Activated naive CD4-positive, alpha-beta T cell treated with anti-CD3 and anti-CD28 coated beads for 36 hours (primary cell): ENCODE measurements at regions not wholly inside any gene's neighbourhood (a gene's known extent, or its start where the extent isn't known, plus 50 kb on each side); places are given as distances from the start of the nearest gene placed in this dataset.

Source experiments
- CTCF ChIA-PET: fragments of 350-600 bp; sonication (Branson Sonifier 250); formaldehyde crosslinking; loops from one replicate; lab custom pipeline; 2021; ENCODE audit warnings: antibody characterized with exemption; lab: Charles Lee
- DNase-seq: peaks from one replicate; pipeline ENCODE4 v3.0.0-alpha.2; 2020
- H3K27ac Mint-ChIP-seq: one replicate; pipeline ENCODE4 v1.8.0; 2021; ENCODE audit warnings: mild to moderate bottlenecking, mixed read lengths
- H3K27me3 Mint-ChIP-seq: one replicate; pipeline ENCODE4 v1.8.0; 2021; ENCODE audit warnings: low read depth, mixed read lengths
- H3K36me3 Mint-ChIP-seq: one replicate; pipeline ENCODE4 v1.8.0; 2021; ENCODE audit warnings: low read depth, mixed read lengths
- H3K4me1 Mint-ChIP-seq: one replicate; pipeline ENCODE4 v1.8.0; 2021; ENCODE audit warnings: low read depth, mixed read lengths
- H3K4me3 Mint-ChIP-seq: one replicate; pipeline ENCODE4 v1.8.0; 2021; ENCODE audit warnings: mild to moderate bottlenecking, moderate library complexity, mixed read lengths
- H3K9me3 Mint-ChIP-seq: one replicate; pipeline ENCODE4 v1.8.0; 2021; ENCODE audit warnings: mixed read lengths
- intact Hi-C: fragments of 100-400 bp; cut with micrococcal nuclease; formaldehyde crosslinking; loops from one replicate; pipeline ENCODE4 v1.15.1; 2023

GRCh38 chr11:19463976-19464375 is 223.2 kb upstream of the E2F8 start:
- H3K27me3 Mint-ChIP-seq: peaks cover 9% of the 10 kb centered on the region
- H3K9me3 Mint-ChIP-seq: no peaks in the 10 kb centered on the region
- no peaks in the 10 kb centered on the region for H3K36me3 Mint-ChIP-seq
- no peak overlapping the region for H3K4me3 Mint-ChIP-seq
- no peak for DNase-seq
- intact Hi-C loops: no loop called here
- H3K4me1 Mint-ChIP-seq: no peaks in the 10 kb centered on the region
- CTCF ChIA-PET: interaction anchor here (1.0 kb wide), 1 partner anchor 10 kb away, joined by 3 read pairs; no protein-coding TSS in a partner anchor
- no peak overlapping the region for H3K27ac Mint-ChIP-seq

- H3K27ac Mint-ChIP-seq: no peak overlapping the region
- no peak overlapping the region for H3K4me3 Mint-ChIP-seq
- DNase-seq: no peak
- H3K9me3 Mint-ChIP-seq: no peaks in the 10 kb centered on the region
- H3K36me3 Mint-ChIP-seq: no peaks in the 10 kb centered on the region
- intact Hi-C loops: no loop called here
- CTCF ChIA-PET: interaction anchor here (0.7 kb wide), 1 partner anchor 104 kb away, joined by 3 read pairs; no protein-coding TSS in a partner anchor
- peaks cover 19% of the 10 kb centered on the region for H3K27me3 Mint-ChIP-seq
- H3K4me1 Mint-ChIP-seq: no peaks in the 10 kb centered on the region
Measured at GRCh38 chr11:19460718-19461405, 220.1 kb upstream of the E2F8 start.

- CTCF ChIA-PET: no interaction called here
- Mint-ChIP-seq H3K4me1 (no peaks in the 10 kb centered on the region), H3K36me3 (no peaks in the 10 kb centered on the region), H3K27ac (no peak overlapping the region), H3K9me3 (no peaks in the 10 kb centered on the region), H3K27me3 (peaks cover 17% of the 10 kb centered on the region), H3K4me3 (no peak overlapping the region)
- intact Hi-C loops: no loop called here
- DNase-seq: no peak
Measured at GRCh38 chr11:19459240-19459639, 218.5 kb upstream of the E2F8 start.

- Mint-ChIP-seq H3K9me3 (no peaks in the 10 kb centered on the region), H3K27me3 (peaks cover 17% of the 10 kb centered on the region), H3K4me3 (no peak overlapping the region), H3K27ac (no peak overlapping the region), H3K36me3 (no peaks in the 10 kb centered on the region), H3K4me1 (no peaks in the 10 kb centered on the region)
- CTCF ChIA-PET: no interaction called here
- DNase-seq: no peak
- intact Hi-C loops: no loop called here
Measured at GRCh38 chr11:19458721-19459120, 218.0 kb upstream of the E2F8 start.

- no peak for DNase-seq
- Mint-ChIP-seq H3K27me3 (peaks cover 15% of the 10 kb centered on the region), H3K27ac (no peak overlapping the region), H3K4me1 (no peaks in the 10 kb centered on the region), H3K36me3 (no peaks in the 10 kb centered on the region), H3K9me3 (no peaks in the 10 kb centered on the region), H3K4me3 (no peak overlapping the region)
- intact Hi-C loops: no loop called here
- CTCF ChIA-PET: no interaction called here
Measured at GRCh38 chr11:19458231-19458630, 217.5 kb upstream of the E2F8 start.

GRCh38 chr11:19455731-19456130 is 215.0 kb upstream of the E2F8 start:
- no peak for DNase-seq
- Mint-ChIP-seq H3K9me3 (no peaks in the 10 kb centered on the region), H3K4me3 (no peak overlapping the region), H3K36me3 (no peaks in the 10 kb centered on the region), H3K4me1 (no peaks in the 10 kb centered on the region), H3K27me3 (peaks cover 13% of the 10 kb centered on the region), H3K27ac (no peak overlapping the region)
- intact Hi-C loops: no loop called here
- CTCF ChIA-PET: interaction anchor here (0.8 kb wide), 1 partner anchor 104 kb away, joined by 5 read pairs; no protein-coding TSS in a partner anchor

GRCh38 chr11:19453651-19454257 is 213.0 kb upstream of the E2F8 start:
- Mint-ChIP-seq H3K27ac (no peak overlapping the region), H3K27me3 (peaks cover 11% of the 10 kb centered on the region), H3K4me3 (no peak overlapping the region), H3K36me3 (no peaks in the 10 kb centered on the region), H3K9me3 (no peaks in the 10 kb centered on the region), H3K4me1 (no peaks in the 10 kb centered on the region)
- DNase-seq: no peak
- CTCF ChIA-PET: interaction anchor here (1.1 kb wide), 1 partner anchor 10 kb away, joined by 3 read pairs; no protein-coding TSS in a partner anchor
- intact Hi-C loops: no loop called here

GRCh38 chr11:19451609-19452008 is 210.9 kb upstream of the E2F8 start:
- Mint-ChIP-seq H3K27me3 (peaks cover 3% of the 10 kb centered on the region), H3K4me3 (no peak overlapping the region), H3K4me1 (no peaks in the 10 kb centered on the region), H3K36me3 (no peaks in the 10 kb centered on the region), H3K27ac (no peak overlapping the region), H3K9me3 (no peaks in the 10 kb centered on the region)
- no peak for DNase-seq
- CTCF ChIA-PET: no interaction called here
- intact Hi-C loops: no loop called here

- Mint-ChIP-seq H3K9me3 (no peaks in the 10 kb centered on the region), H3K27me3 (peaks cover 3% of the 10 kb centered on the region), H3K27ac (no peak overlapping the region), H3K4me3 (no peak overlapping the region), H3K36me3 (no peaks in the 10 kb centered on the region), H3K4me1 (no peaks in the 10 kb centered on the region)
- DNase-seq: no peak
- CTCF ChIA-PET: no interaction called here
- intact Hi-C loops: no loop called here
Measured at GRCh38 chr11:19450282-19450681, 209.5 kb upstream of the E2F8 start.

- no peaks in the 10 kb centered on the region for H3K36me3 Mint-ChIP-seq
- intact Hi-C loops: no loop called here
- no peaks in the 10 kb centered on the region for H3K4me1 Mint-ChIP-seq
- H3K27me3 Mint-ChIP-seq: peaks cover 6% of the 10 kb centered on the region
- DNase-seq: no peak
- CTCF ChIA-PET: no interaction called here
- no peak overlapping the region for H3K4me3 Mint-ChIP-seq
- H3K9me3 Mint-ChIP-seq: no peaks in the 10 kb centered on the region
- no peak overlapping the region for H3K27ac Mint-ChIP-seq
Measured at GRCh38 chr11:19448651-19449050, 207.9 kb upstream of the E2F8 start.

GRCh38 chr11:19447150-19447566 is 206.4 kb upstream of the E2F8 start:
- peaks cover 9% of the 10 kb centered on the region for H3K27me3 Mint-ChIP-seq
- H3K4me1 Mint-ChIP-seq: peaks cover 7% of the 10 kb centered on the region
- CTCF ChIA-PET: no interaction called here
- intact Hi-C loops: no loop called here
- H3K27ac Mint-ChIP-seq: no peak overlapping the region
- no peak for DNase-seq
- no peak overlapping the region for H3K4me3 Mint-ChIP-seq
- no peaks in the 10 kb centered on the region for H3K9me3 Mint-ChIP-seq
- H3K36me3 Mint-ChIP-seq: no peaks in the 10 kb centered on the region

- intact Hi-C loops: no loop called here
- Mint-ChIP-seq H3K36me3 (no peaks in the 10 kb centered on the region), H3K27me3 (peaks cover 12% of the 10 kb centered on the region), H3K9me3 (no peaks in the 10 kb centered on the region), H3K4me1 (peaks cover 11% of the 10 kb centered on the region), H3K27ac (no peak overlapping the region), H3K4me3 (no peak overlapping the region)
- DNase-seq: no peak
- CTCF ChIA-PET: no interaction called here
Measured at GRCh38 chr11:19445771-19446170, 205.0 kb upstream of the E2F8 start.

- Mint-ChIP-seq H3K27ac (no peak overlapping the region), H3K9me3 (no peaks in the 10 kb centered on the region), H3K4me3 (no peak overlapping the region), H3K4me1 (peaks cover 11% of the 10 kb centered on the region), H3K27me3 (peaks cover 17% of the 10 kb centered on the region), H3K36me3 (no peaks in the 10 kb centered on the region)
- CTCF ChIA-PET: interaction anchor here (0.6 kb wide), 1 partner anchor 684 kb away, joined by 3 read pairs; no protein-coding TSS in a partner anchor
- no peak for DNase-seq
- intact Hi-C loops: loop anchor here (5.0 kb wide), 2 partner anchors 268 to 372 kb away; partner anchors contain the start of gene NAV2
Measured at GRCh38 chr11:19444231-19444630, 203.5 kb upstream of the E2F8 start.
